ENCODE measurements at regions not wholly inside any gene's neighbourhood (a gene's known extent, or its start where the extent isn't known, plus 50 kb on each side); places are given as distances from the start of the nearest gene placed in this dataset.

- no peak for TF ChIP-seq CTCF (IDR thresholded peaks at IDR 0.05 in 4 of 5, conservative IDR thresholded peaks at IDR 0.05 in 1 of 5)
- no peak for TF ChIP-seq POLR2A (IDR thresholded peaks at IDR 0.05)
Measured at GRCh38 chrX:10064736-10065135, 92.0 kb upstream of the CLCN4 start.
